ENCODE measurements at regions not wholly inside any gene's neighbourhood (a gene's known extent, or its start where the extent isn't known, plus 50 kb on each side); places are given as distances from the start of the nearest gene placed in this dataset.

DNA sequence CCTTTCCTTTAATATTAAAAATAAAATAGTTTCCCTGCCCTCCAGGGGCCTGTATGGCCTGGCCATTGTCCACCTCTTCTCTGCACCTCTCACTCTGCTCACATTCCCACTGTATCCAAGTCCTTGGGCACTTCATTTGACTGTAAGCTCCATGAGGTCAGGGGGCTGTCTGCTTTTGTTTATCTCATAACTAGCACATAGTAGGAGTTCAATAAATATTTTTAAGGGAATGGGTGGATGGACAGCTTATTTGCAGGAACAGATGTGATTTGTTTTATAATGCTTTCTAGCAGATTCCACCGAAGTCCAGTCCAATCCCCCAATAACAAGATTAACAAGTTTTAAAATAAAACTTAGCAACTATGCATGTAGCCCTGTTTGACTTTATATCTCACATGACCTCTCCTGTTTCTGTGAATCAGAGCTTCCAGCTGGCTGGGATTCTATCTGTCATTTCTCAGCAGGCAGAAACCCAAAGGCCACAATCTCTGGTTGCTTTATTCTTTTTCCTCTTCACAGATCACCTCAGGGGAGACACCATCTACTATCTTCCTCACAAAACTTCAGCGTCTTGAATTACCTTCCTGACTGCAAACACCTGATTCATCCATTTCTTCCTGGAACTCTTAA lies 123.0 kb upstream of the NR2F2 start:
- Histone ChIP-seq H3K27me3 (ENCODE audit: control insufficient read depth, insufficient read depth, low read length) (no peaks in the 10 kb centered on the region), H4K20me1 (ENCODE audit: control insufficient read depth, extremely low read depth, insufficient read depth, low read length) (no peaks in the 10 kb centered on the region), H3K4me3 (replicated peaks in 1 of 4; ENCODE audit: control extremely low read depth in 1 of 4, insufficient read depth in 1 of 4, low read depth in 3 of 4, low read length in 4 of 4) (no peak overlapping the region), H3K9ac (ENCODE audit: insufficient read depth, low read length) (no peak overlapping the region), H3K9me3 (ENCODE audit: control insufficient read depth, insufficient read depth, low read depth, low read length) (no peaks in the 10 kb centered on the region), H2AFZ (ENCODE audit: low read length) (no peak overlapping the region), H3K4me2 (ENCODE audit: extremely low read depth, insufficient read depth, low read length) (no peak overlapping the region), H3K36me3 (ENCODE audit: control insufficient read depth, insufficient read depth, low read length) (no peaks in the 10 kb centered on the region), H3K27ac (ENCODE audit: insufficient read depth, low read length) (no peak overlapping the region), H3K79me2 (ENCODE audit: control insufficient read depth, insufficient read depth, low read length) (no peaks in the 10 kb centered on the region), H3K4me1 (ENCODE audit: control insufficient read depth, extremely low read depth, insufficient read depth, low read length) (no peaks in the 10 kb centered on the region)
- TF ChIP-seq, protein P1, sequence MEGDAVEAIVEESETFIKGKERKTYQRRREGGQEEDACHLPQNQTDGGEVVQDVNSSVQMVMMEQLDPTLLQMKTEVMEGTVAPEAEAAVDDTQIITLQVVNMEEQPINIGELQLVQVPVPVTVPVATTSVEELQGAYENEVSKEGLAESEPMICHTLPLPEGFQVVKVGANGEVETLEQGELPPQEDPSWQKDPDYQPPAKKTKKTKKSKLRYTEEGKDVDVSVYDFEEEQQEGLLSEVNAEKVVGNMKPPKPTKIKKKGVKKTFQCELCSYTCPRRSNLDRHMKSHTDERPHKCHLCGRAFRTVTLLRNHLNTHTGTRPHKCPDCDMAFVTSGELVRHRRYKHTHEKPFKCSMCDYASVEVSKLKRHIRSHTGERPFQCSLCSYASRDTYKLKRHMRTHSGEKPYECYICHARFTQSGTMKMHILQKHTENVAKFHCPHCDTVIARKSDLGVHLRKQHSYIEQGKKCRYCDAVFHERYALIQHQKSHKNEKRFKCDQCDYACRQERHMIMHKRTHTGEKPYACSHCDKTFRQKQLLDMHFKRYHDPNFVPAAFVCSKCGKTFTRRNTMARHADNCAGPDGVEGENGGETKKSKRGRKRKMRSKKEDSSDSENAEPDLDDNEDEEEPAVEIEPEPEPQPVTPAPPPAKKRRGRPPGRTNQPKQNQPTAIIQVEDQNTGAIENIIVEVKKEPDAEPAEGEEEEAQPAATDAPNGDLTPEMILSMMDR (conservative IDR thresholded peaks at IDR 0.05 in 1 of 2, IDR thresholded peaks at IDR 0.05 in 1 of 2; ENCODE audit: low read depth in 1 of 2, low read length in 2 of 2): no peak
- TF ChIP-seq EZH2 (IDR thresholded peaks at IDR 0.05; ENCODE audit: low read length, missing control alignments): no peak
- no peak for DNase-seq (ENCODE audit: low read depth in 2 of 2)

DNA sequence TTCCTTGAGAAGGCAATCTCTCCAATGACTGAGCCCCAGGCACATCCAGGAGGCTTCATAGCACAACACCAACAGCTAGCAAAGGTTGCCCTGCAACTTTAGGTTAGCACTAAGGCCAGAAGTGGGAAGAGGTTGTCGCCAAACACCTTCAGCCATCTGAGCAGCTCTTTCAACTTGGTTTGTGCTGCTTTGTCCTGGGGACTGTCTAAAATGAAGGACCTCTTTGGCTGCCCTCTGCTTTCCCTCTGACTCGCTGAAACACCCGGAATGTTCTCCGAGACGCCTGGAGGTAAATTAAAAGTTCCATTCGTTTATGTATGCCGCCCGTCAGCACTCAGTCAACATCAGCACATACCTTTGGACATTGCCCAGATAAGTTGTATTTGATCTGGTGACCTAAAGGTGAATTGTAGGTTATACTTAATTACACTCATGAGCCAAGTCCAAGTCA lies 121.2 kb upstream of the NR2F2 start:
- no peaks in the 10 kb centered on the region for H3K9me3 ChIP-seq (ENCODE audit: control insufficient read depth, insufficient read depth, low read depth, low read length)
- no peak overlapping the region for H2AFZ ChIP-seq (ENCODE audit: low read length)
- no peak for DNase-seq (ENCODE audit: low read depth in 2 of 2)
- TF ChIP-seq, protein P1 (conservative IDR thresholded peaks at IDR 0.05 in 1 of 2, IDR thresholded peaks at IDR 0.05 in 1 of 2; ENCODE audit: low read depth in 1 of 2, low read length in 2 of 2): no peak
- no peak for TF ChIP-seq EZH2 (IDR thresholded peaks at IDR 0.05; ENCODE audit: low read length, missing control alignments)
- H3K4me3 ChIP-seq (replicated peaks in 1 of 4; ENCODE audit: control extremely low read depth in 1 of 4, insufficient read depth in 1 of 4, low read depth in 3 of 4, low read length in 4 of 4): no peak overlapping the region
- H3K27me3 ChIP-seq (ENCODE audit: control insufficient read depth, insufficient read depth, low read length): no peaks in the 10 kb centered on the region
- H3K36me3 ChIP-seq (ENCODE audit: control insufficient read depth, insufficient read depth, low read length): no peaks in the 10 kb centered on the region
- H3K9ac ChIP-seq (ENCODE audit: insufficient read depth, low read length): no peak overlapping the region
- H3K4me1 ChIP-seq (ENCODE audit: control insufficient read depth, extremely low read depth, insufficient read depth, low read length): no peaks in the 10 kb centered on the region
- H3K27ac ChIP-seq (ENCODE audit: insufficient read depth, low read length): no peak overlapping the region
- no peak overlapping the region for H3K4me2 ChIP-seq (ENCODE audit: extremely low read depth, insufficient read depth, low read length)
- no peaks in the 10 kb centered on the region for H4K20me1 ChIP-seq (ENCODE audit: control insufficient read depth, extremely low read depth, insufficient read depth, low read length)
- no peaks in the 10 kb centered on the region for H3K79me2 ChIP-seq (ENCODE audit: control insufficient read depth, insufficient read depth, low read length)

DNA sequence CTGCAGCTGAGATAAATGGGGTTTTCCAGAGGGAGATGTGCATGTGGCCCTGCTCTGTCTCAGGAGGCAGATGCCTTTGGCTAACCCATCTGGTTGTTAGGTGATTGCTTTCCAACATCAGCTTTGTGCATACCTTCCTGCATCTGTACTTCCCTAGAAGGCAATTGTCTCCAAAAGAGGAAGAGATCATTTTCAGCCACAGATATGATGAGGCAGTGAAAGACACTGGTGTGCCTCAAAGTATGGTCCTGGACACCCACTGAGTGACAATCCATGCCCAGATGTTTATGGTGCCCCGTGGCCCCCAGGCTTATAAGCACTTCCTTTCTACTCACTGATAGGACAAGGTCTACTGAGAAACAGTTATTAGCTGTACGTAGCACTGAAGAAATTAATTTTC lies 117.5 kb upstream of the NR2F2 start:
- Histone ChIP-seq H3K27me3 (ENCODE audit: control insufficient read depth, insufficient read depth, low read length) (no peaks in the 10 kb centered on the region), H3K79me2 (ENCODE audit: control insufficient read depth, insufficient read depth, low read length) (no peaks in the 10 kb centered on the region), H3K9ac (ENCODE audit: insufficient read depth, low read length) (no peak overlapping the region), H3K4me1 (ENCODE audit: control insufficient read depth, extremely low read depth, insufficient read depth, low read length) (no peaks in the 10 kb centered on the region), H3K4me2 (ENCODE audit: extremely low read depth, insufficient read depth, low read length) (no peak overlapping the region), H3K4me3 (replicated peaks in 1 of 4; ENCODE audit: control extremely low read depth in 1 of 4, insufficient read depth in 1 of 4, low read depth in 3 of 4, low read length in 4 of 4) (no peak overlapping the region), H3K36me3 (ENCODE audit: control insufficient read depth, insufficient read depth, low read length) (no peaks in the 10 kb centered on the region), H3K27ac (ENCODE audit: insufficient read depth, low read length) (no peak overlapping the region), H4K20me1 (ENCODE audit: control insufficient read depth, extremely low read depth, insufficient read depth, low read length) (no peaks in the 10 kb centered on the region), H3K9me3 (ENCODE audit: control insufficient read depth, insufficient read depth, low read depth, low read length) (no peaks in the 10 kb centered on the region), H2AFZ (ENCODE audit: low read length) (no peak overlapping the region)
- TF ChIP-seq EZH2 (IDR thresholded peaks at IDR 0.05; ENCODE audit: low read length, missing control alignments): no peak
- TF ChIP-seq, protein P1 (conservative IDR thresholded peaks at IDR 0.05 in 1 of 2, IDR thresholded peaks at IDR 0.05 in 1 of 2; ENCODE audit: low read depth in 1 of 2, low read length in 2 of 2): no peak
- DNase-seq (ENCODE audit: low read depth in 2 of 2): no peak

Measured in fibroblast of lung (primary cell).